HepG2 (cell line): ENCODE measurements at regions not wholly inside any gene's neighbourhood (a gene's known extent, or its start where the extent isn't known, plus 50 kb on each side); places are given as distances from the start of the nearest gene placed in this dataset.

ENCODE experiments used
- ATAC-seq: fragments of 200-7000 bp; cut with Tn5 transposase; 3 replicates; pipeline ENCODE4 v1.9.1; 2020; ENCODE audit warnings: mild to moderate bottlenecking, moderate library complexity
- BruUV-seq: library from RNA; stranded (reverse); fragments of 400-500 nt; replicated peaks from 2 replicates; lab custom pipeline; 2021; lab: Mats Ljungman, UMichigan
- CTCF ChIA-PET: fragments of 300-600 bp; formaldehyde crosslinking; extraction: SDS; loops from one replicate; lab custom pipeline; 2021; ENCODE audit warnings: low total read pairs, inconsistent platforms, low intra/inter-chr PET ratio; lab: Yijun Ruan, JAX
- POLR2A ChIA-PET: fragments of 350-600 bp; sonication (Branson Sonifier 250); formaldehyde crosslinking; loops from one replicate; lab custom pipeline; 2020; ENCODE audit warnings: antibody characterized with exemption, inconsistent platforms; lab: Yijun Ruan, JAX
- DNase-seq: peaks from one replicate; pipeline ENCODE4 v3.0.0-alpha.2; 2015; ENCODE audit warnings: low spot score
- FAIRE-seq: peaks from 3 replicates; lab custom pipeline; 2011; peaks lifted over from hg19 to GRCh38; lab: Jason Lieb, UNC
- H2AFZ ChIP-seq: one replicate; pipeline ENCODE4 v1.6.1; 2011; ENCODE audit warnings: low read length, inconsistent platforms
- H3K27ac ChIP-seq: fragments of 300-600 bp; 3 replicates; pipeline ENCODE4 v1.8.0; 2011; ENCODE audit warnings: mixed run types, mild to moderate bottlenecking, mixed read lengths, low read length, inconsistent platforms; ENCODE audit not compliant: insufficient read depth; ENCODE audit errors: extremely low read length
- H3K27me3 ChIP-seq, 2 experiments: fragments of 200-600 bp in 1 of 2; 2 replicates in 1 of 2; 3 replicates in 1 of 2; pipeline versions ENCODE4 v1.6.0 to v1.8.0; 2011; ENCODE audit warnings: low read length in 2 of 2, mild to moderate bottlenecking in 2 of 2, moderate library complexity in 2 of 2, inconsistent platforms in 1 of 2; ENCODE audit not compliant: insufficient read depth in 2 of 2, control insufficient read depth in 1 of 2
- H3K36me3 ChIP-seq, 2 experiments: fragments of 200-600 bp in 1 of 2; replicated peaks in 1 of 2; 2 replicates in 1 of 2; 3 replicates in 1 of 2; pipeline versions ENCODE4 v1.5.1 to v1.8.0; 2011; ENCODE audit warnings: low read length in 2 of 2, inconsistent platforms in 1 of 2; ENCODE audit not compliant: insufficient read depth in 2 of 2, control insufficient read depth in 1 of 2
- H3K4me1 ChIP-seq: 2 replicates; pipeline ENCODE4 v1.5.1; 2012; ENCODE audit warnings: low read length, inconsistent platforms; ENCODE audit not compliant: insufficient read depth
- H3K4me2 ChIP-seq: 2 replicates; pipeline ENCODE4 v1.6.0; 2011; ENCODE audit warnings: low read depth, low read length, inconsistent platforms
- H3K4me3 ChIP-seq, 3 experiments: fragments of 200-600 bp in 1 of 3; sonication (generic), shearing (Covaris generic) in 1 of 3; replicated peaks in 1 of 3; 2 replicates each; pipeline ENCODE4 v1.5.1; 2011 to 2016; ENCODE audit warnings: low read length in 3 of 3, inconsistent platforms in 2 of 3, low read depth in 2 of 3, mild to moderate bottlenecking in 2 of 3, control low read depth in 1 of 3, mixed read lengths in 1 of 3; ENCODE audit not compliant: insufficient read depth in 1 of 3
- H3K79me2 ChIP-seq: one replicate; pipeline ENCODE4 v1.6.1; 2011; ENCODE audit warnings: low read length, inconsistent platforms; ENCODE audit not compliant: insufficient read depth
- H3K9ac ChIP-seq: 2 replicates; pipeline ENCODE4 v1.6.0; 2011; ENCODE audit warnings: mild to moderate bottlenecking, low read depth, low read length, inconsistent platforms; ENCODE audit not compliant: insufficient read depth
- H3K9me3 ChIP-seq: 2 replicates; pipeline ENCODE4 v1.5.1; 2012; ENCODE audit warnings: mild to moderate bottlenecking, low read length
- H4K20me1 ChIP-seq: 2 replicates; pipeline ENCODE4 v1.6.0; 2011; ENCODE audit warnings: inconsistent platforms, mild to moderate bottlenecking, low read length, moderate library complexity; ENCODE audit not compliant: insufficient read depth
- FLYWCH1 ChIP-seq: sonication (generic); formaldehyde crosslinking; IDR thresholded peaks from 2 replicates; pipeline ENCODE4 v1.8.1; 2023; ENCODE audit warnings: mild to moderate bottlenecking, missing genetic modification reagents
- MEF2D ChIP-seq: sonication (generic); formaldehyde crosslinking; IDR thresholded peaks from 2 replicates; pipeline ENCODE4 v1.5.1; 2020; ENCODE audit warnings: mild to moderate bottlenecking, missing genetic modification reagents
- TAF15 ChIP-seq: fragments of 200-400 bp; formaldehyde crosslinking; IDR thresholded peaks from one replicate; pipeline ENCODE4 v1.6.1; 2018; ENCODE audit warnings: mild to moderate bottlenecking, low read depth, low read length; ENCODE audit not compliant: poor library complexity, severe bottlenecking
- ZNF609 ChIP-seq: sonication (generic); formaldehyde crosslinking; IDR thresholded peaks from 2 replicates; pipeline ENCODE4 v1.4.0; 2020; ENCODE audit warnings: mild to moderate bottlenecking, missing genetic modification reagents, borderline replicate concordance
- WGBS: methylation state at CpG from one replicate; pipeline ENCODE4 v1.1.6; 2017; ENCODE audit warnings: low lambda C conversion rate; 5-methylcytosine and 5-hydroxymethylcytosine counted together
- in situ Hi-C: cut with HindIII; loops from 2 replicates; pipeline ENCODE4 v1.10.0; 2017; ENCODE audit warnings: low pct_unique_long_range_greater_than_20kb; ENCODE audit not compliant: extremely low pct_ligation_motif_present
- intact Hi-C: fragments of 100-400 bp; cut with micrococcal nuclease; formaldehyde crosslinking; loops from one replicate; pipeline ENCODE4 v1.10.0; 2022; ENCODE audit not compliant: unreplicated experiment

GRCh38 chr11:86157797-86158378, 86.7 kb upstream of the EED start:
- no peaks in the 10 kb centered on the region for H3K79me2 ChIP-seq
- no peak overlapping the region for H3K27ac ChIP-seq
- no peaks in the 10 kb centered on the region for H3K9me3 ChIP-seq
- H3K36me3 ChIP-seq: no peaks in the 10 kb centered on the region
- 69% methylated on average over 2 of the region's 2 CpGs for WGBS
- no peak overlapping the region for H3K4me2 ChIP-seq
- no peaks in the 10 kb centered on the region for H4K20me1 ChIP-seq
- DNase-seq (no peak), FAIRE-seq (no peak), ATAC-seq (no peak)
- TF ChIP-seq MEF2D (CRISPR knock-in tag): no peak
- no peak for TF ChIP-seq TAF15
- no peak for TF ChIP-seq ZNF609 (CRISPR knock-in tag)
- TF ChIP-seq FLYWCH1 (CRISPR knock-in tag): no peak
- no peaks in the 10 kb centered on the region for H3K27me3 ChIP-seq
- intact Hi-C loops: no loop called here
- peaks cover 31% of the 10 kb centered on the region for H3K4me1 ChIP-seq
- ChIA-PET CTCF (no interaction called here), POLR2A (no interaction called here)
- H2AFZ ChIP-seq: no peak overlapping the region
- no TSS peak for BruUV-seq
- in situ Hi-C loops: no loop called here
- H3K9ac ChIP-seq: no peak overlapping the region
- no peak overlapping the region for H3K4me3 ChIP-seq
